GM12874 (cell line): ENCODE measurements at regions not wholly inside any gene's neighbourhood (a gene's known extent, or its start where the extent isn't known, plus 50 kb on each side); places are given as distances from the start of the nearest gene placed in this dataset.

ENCODE experiments used
- TF ChIP-seq, protein P1 (sequence below): IDR thresholded peaks from 2 replicates; pipeline ENCODE4 v1.5.1; 2011; ENCODE audit warnings: low read depth, mild to moderate bottlenecking, control low read depth, low read length, moderate library complexity; ENCODE audit not compliant: insufficient read depth

- TF ChIP-seq, protein P1, sequence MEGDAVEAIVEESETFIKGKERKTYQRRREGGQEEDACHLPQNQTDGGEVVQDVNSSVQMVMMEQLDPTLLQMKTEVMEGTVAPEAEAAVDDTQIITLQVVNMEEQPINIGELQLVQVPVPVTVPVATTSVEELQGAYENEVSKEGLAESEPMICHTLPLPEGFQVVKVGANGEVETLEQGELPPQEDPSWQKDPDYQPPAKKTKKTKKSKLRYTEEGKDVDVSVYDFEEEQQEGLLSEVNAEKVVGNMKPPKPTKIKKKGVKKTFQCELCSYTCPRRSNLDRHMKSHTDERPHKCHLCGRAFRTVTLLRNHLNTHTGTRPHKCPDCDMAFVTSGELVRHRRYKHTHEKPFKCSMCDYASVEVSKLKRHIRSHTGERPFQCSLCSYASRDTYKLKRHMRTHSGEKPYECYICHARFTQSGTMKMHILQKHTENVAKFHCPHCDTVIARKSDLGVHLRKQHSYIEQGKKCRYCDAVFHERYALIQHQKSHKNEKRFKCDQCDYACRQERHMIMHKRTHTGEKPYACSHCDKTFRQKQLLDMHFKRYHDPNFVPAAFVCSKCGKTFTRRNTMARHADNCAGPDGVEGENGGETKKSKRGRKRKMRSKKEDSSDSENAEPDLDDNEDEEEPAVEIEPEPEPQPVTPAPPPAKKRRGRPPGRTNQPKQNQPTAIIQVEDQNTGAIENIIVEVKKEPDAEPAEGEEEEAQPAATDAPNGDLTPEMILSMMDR = no peak
Observed at GRCh38 chr5:171657473-171657872, 128.1 kb upstream of the SMIM23 start.

DNA sequence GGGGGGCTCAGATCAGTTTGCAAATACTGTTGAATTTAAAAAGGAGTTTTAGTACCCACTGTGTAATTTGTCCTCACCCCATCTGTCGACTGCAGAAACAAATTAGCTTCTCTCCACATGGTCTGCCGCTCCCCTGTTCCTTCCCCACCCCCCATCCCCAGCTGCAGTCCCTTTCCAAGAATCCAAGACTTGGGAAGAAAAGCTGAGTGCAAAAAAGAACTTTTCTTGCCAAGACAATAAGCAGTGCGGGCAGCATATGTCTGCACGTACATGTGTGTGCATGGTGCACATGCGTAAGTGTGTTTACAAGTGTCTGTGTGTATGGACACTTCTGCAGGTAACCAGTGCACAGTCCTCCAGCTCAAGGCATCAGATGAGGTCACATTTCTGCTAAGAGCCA is 125.7 kb upstream of the SMIM23 start:
- TF ChIP-seq, protein P1 = no peak

DNA sequence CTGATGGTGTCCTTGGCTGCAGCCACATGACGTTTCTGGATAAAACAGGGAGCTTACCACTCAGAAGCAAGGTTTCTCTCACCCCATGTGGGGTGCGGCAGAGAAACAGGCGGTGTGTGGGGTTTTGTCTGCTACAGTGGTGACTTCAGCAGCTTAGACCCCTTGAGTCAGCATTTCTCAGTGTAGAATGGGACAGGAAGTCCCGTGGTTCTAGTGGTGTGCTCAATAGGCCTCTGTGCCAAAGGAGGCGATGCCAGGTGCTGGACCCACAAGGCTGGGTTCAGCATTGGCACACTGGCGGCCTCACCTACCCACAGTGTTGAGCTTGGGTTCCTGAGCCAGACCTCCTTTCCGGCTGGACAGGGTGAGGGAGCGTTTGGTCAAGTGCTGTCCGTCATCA is 125.2 kb upstream of the SMIM23 start:
- TF ChIP-seq, protein P1 = no peak

GRCh38 chr5:171661143-171661542 is 124.5 kb upstream of the SMIM23 start:
- TF ChIP-seq, protein P1 = no peak

GRCh38 chr5:171663311-171664085 is 122.1 kb upstream of the SMIM23 start:
- TF ChIP-seq, protein P1 = no peak

DNA sequence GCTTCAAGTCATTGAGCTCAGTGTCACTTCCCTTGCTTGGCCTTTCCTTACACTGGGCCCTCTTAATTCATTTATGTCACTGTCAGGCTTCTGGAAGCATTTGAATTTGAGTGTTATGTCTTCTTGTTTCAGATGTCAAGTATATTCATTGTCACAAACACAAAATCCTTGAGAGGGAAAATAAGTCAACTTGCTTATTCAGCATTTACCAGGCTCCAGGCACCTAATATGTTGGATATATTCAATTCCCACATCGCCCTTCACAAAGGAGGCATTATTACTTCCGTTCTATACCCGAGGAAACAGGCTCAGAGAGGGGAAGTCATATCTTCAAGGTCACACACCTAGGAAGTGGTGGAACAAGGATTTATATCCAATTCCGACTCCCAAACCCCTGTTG is 121.1 kb upstream of the SMIM23 start:
- TF ChIP-seq, protein P1 = no peak

DNA sequence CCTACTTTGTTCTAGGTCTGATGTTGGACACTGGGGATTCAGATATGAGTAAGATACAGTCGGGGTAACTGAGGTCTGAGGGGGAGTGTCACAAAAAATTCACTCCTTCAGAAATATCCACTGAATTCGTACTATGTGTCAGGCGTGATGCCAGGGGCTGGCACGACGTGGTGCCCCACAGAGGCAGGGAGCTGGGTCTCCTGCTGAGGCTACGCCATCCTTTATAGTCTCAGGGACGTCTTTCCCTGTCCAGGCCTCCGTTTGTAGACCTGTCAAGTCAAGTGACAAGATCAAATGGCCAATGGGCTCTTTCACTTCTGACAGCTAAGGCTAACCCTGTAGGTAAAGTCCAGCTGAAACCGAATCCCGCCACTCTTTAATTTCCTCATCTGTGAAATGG is 118.8 kb upstream of the SMIM23 start:
- TF ChIP-seq, protein P1 = no peak
